Kidney (tissue), 13 donors: ENCODE measurements at regions not wholly inside any gene's neighbourhood (a gene's known extent, or its start where the extent isn't known, plus 50 kb on each side); places are given as distances from the start of the nearest gene placed in this dataset.

Experiments
- DNase-seq, 5 donors: peaks; one replicate each; pipeline ENCODE4 v3.0.0-alpha.2; 2013 to 2020
- FAIRE-seq: peaks from 2 replicates; lab custom pipeline; 2012; peaks lifted over from hg19 to GRCh38; lab: Jason Lieb, UNC
- H3K27ac ChIP-seq, 2 donors: one replicate each; pipeline ENCODE4 v1.7.0; 2013; ENCODE audit warnings: low read depth in 2 of 2, low read length in 2 of 2, inconsistent platforms in 1 of 2
- H3K27me3 ChIP-seq: one replicate; pipeline ENCODE4 v1.7.1; 2013; ENCODE audit warnings: low read length, inconsistent platforms; ENCODE audit not compliant: control insufficient read depth, insufficient read depth
- H3K36me3 ChIP-seq, 3 donors: one replicate each; pipeline versions ENCODE4 v1.7.0 to v1.7.1; 2013; ENCODE audit warnings: low read length in 3 of 3, control low read depth in 1 of 3, inconsistent platforms in 1 of 3; ENCODE audit not compliant: insufficient read depth in 3 of 3, control insufficient read depth in 2 of 3
- H3K4me1 ChIP-seq, 3 donors: one replicate each; pipeline versions ENCODE4 v1.7.0 to v1.7.1; 2013; ENCODE audit warnings: low read length in 3 of 3, inconsistent platforms in 1 of 3, low read depth in 1 of 3; ENCODE audit not compliant: control insufficient read depth in 2 of 3, insufficient read depth in 2 of 3
- H3K4me3 ChIP-seq, 3 donors: one replicate each; pipeline versions ENCODE4 v1.7.0 to v1.8.1; 2013; ENCODE audit warnings: low read length in 3 of 3, control low read depth in 1 of 3, inconsistent platforms in 1 of 3
- H3K9ac ChIP-seq, 3 donors: one replicate each; pipeline versions ENCODE4 v1.7.0 to v1.7.1; 2013; ENCODE audit warnings: low read length in 3 of 3, control low read depth in 1 of 3, inconsistent platforms in 1 of 3
- H3K9me3 ChIP-seq, 3 donors: one replicate each; pipeline versions ENCODE4 v1.7.0 to v1.7.1; 2013; ENCODE audit warnings: low read length in 3 of 3, control low read depth in 1 of 3, inconsistent platforms in 1 of 3; ENCODE audit not compliant: control insufficient read depth in 2 of 3, insufficient read depth in 1 of 3
- intact Hi-C: fragments of 100-400 bp; cut with DNase I; formaldehyde crosslinking; loops from one replicate; pipeline ENCODE4 v1.11.1; 2022
- TF ChIP-seq, protein P1 (sequence below): IDR thresholded peaks from 3 replicates; pipeline ENCODE4 v1.5.1; 2012; ENCODE audit warnings: mild to moderate bottlenecking, moderate library complexity, borderline replicate concordance; ENCODE audit not compliant: insufficient read depth; ENCODE audit errors: extremely low read depth
- donor health status: control.
- donor health status: control.
- donor health status: control.
- donor health status: control.
- donor health status: control.
- donor health status: DM: yes; HTN: yes; CAD: no.
- donor health status: Normal renal cell carcinoma (clear cell type).

DNA sequence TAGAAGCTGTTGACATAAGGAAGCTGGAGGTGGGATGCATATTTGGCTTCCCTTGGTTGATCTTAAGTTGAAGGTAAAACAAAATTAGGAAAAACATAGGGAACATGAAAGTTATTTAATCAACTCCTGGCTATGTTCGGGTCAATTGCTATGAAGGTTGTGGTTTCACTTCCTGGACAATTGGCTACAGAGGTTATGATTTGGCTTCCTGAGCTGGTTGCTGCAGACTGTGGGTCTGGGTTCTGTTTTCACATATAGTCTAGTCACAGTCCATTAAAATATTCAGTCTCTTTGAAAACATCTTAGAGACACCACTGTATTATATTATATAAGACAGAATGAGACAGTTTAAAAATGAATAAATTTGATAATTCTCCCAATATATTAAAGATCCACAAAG is 895.2 kb upstream of the USP15 start:
- no peak overlapping the region for H3K4me3 ChIP-seq
- DNase-seq (no peak), FAIRE-seq (no peak)
- TF ChIP-seq, protein P1, sequence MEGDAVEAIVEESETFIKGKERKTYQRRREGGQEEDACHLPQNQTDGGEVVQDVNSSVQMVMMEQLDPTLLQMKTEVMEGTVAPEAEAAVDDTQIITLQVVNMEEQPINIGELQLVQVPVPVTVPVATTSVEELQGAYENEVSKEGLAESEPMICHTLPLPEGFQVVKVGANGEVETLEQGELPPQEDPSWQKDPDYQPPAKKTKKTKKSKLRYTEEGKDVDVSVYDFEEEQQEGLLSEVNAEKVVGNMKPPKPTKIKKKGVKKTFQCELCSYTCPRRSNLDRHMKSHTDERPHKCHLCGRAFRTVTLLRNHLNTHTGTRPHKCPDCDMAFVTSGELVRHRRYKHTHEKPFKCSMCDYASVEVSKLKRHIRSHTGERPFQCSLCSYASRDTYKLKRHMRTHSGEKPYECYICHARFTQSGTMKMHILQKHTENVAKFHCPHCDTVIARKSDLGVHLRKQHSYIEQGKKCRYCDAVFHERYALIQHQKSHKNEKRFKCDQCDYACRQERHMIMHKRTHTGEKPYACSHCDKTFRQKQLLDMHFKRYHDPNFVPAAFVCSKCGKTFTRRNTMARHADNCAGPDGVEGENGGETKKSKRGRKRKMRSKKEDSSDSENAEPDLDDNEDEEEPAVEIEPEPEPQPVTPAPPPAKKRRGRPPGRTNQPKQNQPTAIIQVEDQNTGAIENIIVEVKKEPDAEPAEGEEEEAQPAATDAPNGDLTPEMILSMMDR, result no peak
- no peaks in the 10 kb centered on the region for H3K27me3 ChIP-seq
- no peaks in the 10 kb centered on the region for H3K4me1 ChIP-seq
- no peak overlapping the region for H3K27ac ChIP-seq
- H3K9ac ChIP-seq, result no peak overlapping the region
- H3K36me3 ChIP-seq, result no peaks in the 10 kb centered on the region
- H3K9me3 ChIP-seq, result no peaks in the 10 kb centered on the region
- intact Hi-C loops, result no loop called here

- FAIRE-seq, result no peak
- TF ChIP-seq, protein P1, result no peak
- DNase-seq, result no peak
- Histone ChIP-seq H3K27me3 (no peaks in the 10 kb centered on the region), H3K27ac (no peak overlapping the region), H3K4me1 (no peaks in the 10 kb centered on the region), H3K9me3 (no peaks in the 10 kb centered on the region), H3K4me3 (no peak overlapping the region), H3K9ac (no peak overlapping the region), H3K36me3 (no peaks in the 10 kb centered on the region)
- intact Hi-C loops, result no loop called here
Measured at GRCh38 chr12:61367281-61367785, 892.9 kb upstream of the USP15 start.

DNA sequence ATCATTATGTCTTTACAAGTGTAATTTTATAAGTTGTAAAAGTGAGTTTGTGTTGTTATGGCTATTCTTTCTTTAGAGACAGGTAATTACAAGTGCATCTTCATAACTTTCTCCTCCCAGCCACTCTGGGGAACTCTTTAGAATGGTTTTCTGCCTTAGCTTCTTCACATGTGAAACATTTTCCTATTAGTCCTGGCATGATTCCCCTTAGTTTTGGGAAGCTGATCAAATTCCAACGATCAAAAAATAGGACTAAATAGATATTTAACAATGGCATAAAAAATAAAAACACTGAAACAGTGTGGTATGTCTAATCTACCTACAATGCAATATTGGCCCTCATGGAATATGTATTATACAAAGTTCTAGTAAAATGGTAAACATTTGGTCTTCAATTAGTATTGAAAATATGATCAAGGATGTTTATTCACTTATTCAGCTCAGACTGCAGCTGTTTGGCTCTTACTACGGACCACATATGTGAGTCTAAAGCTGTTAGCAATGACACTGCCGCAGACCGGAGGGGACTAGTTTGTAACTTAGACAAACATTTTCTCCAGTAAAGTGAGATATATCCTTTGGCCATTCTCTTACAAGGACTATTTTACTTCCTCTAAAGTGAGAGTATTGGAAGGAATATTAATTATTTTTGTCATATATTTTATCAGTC is 890.8 kb upstream of the USP15 start:
- Histone ChIP-seq H3K4me1 (no peaks in the 10 kb centered on the region), H3K9me3 (no peaks in the 10 kb centered on the region), H3K36me3 (no peaks in the 10 kb centered on the region), H3K27ac (no peak overlapping the region), H3K4me3 (no peak overlapping the region), H3K9ac (no peak overlapping the region), H3K27me3 (no peaks in the 10 kb centered on the region)
- TF ChIP-seq, protein P1, result no peak
- FAIRE-seq, result no peak
- no peak for DNase-seq
- intact Hi-C loops, result no loop called here

DNA sequence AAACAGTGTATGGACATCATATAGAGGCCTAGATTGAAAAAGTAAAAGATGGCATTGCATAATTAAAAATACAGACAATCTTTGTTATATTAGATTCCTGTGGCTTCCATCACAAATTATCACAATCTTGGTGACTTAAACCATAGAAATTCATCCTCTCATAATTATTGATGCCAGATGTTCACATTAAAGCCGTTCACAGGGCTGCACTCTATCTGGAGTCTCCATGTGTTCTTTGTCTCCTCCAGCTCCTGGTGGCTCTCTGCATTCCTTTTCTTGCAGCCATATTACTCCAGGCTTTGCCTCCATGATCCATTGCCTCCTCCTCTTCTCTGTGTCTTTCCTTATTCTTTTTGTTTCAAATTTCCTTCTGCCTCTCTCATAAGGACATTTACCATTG is 875.7 kb upstream of the USP15 start:
- no peak for DNase-seq
- intact Hi-C loops, result no loop called here
- FAIRE-seq, result no peak

More for the DNA sequence above, 875.7 kb upstream of the USP15 start:
- H3K9me3 ChIP-seq, result peaks cover 0 to 2% (median 0%) of the 10 kb centered on the region in 3 donors
- H3K4me3 ChIP-seq, result no peak overlapping the region
- no peaks in the 10 kb centered on the region for H3K4me1 ChIP-seq
- H3K27me3 ChIP-seq, result no peaks in the 10 kb centered on the region
- TF ChIP-seq, protein P1, result no peak
- no peak overlapping the region for H3K27ac ChIP-seq
- no peaks in the 10 kb centered on the region for H3K36me3 ChIP-seq
- H3K9ac ChIP-seq, result no peak overlapping the region
